ENCODE measurements at regions not wholly inside any gene's neighbourhood (a gene's known extent, or its start where the extent isn't known, plus 50 kb on each side); places are given as distances from the start of the nearest gene placed in this dataset.

DNA sequence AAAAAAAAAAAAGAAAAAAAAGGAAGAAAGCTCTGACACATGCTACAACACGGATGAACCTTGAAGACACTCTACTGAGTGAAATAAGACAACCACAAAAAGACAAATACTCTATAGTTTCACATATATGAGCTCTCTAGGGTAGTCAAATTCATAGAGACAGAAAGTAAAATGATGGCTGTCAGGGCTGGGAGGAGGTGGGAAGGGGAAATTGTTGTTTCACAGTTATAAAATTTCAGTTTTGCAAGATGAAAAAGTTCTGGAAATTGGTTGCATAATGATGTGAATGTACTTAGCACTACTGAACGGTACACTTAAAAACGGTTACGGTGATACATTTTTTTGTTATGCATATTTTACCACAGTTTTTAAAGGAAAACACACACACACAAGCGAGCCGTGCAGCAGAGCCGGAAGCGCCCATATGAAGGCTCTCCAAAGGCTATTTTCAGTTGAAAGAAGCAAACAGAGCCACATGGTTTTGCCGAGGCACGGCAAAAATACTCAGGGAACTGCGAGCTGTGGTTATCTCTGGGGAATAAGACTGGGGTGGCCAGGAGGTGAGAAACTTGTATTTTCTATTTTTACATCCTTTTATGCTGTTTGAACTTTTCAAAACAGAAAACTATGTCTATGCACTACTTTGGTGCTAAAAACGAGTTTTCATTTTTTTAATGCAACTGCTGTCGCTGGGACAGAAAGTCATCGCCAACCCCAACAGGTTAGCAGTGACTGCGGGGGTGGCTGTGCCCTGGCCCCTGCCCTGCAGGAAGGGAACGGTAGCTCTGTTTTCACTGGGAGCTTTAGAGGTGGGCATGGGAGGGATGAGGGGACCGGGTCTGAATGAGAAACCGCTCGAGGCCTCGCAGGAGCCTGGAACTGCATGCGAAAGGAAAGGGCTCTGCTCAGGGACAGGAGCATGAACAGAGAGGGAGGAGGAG lies 132.9 kb downstream of the OAT start:
- DNase-seq: no peak

DNA sequence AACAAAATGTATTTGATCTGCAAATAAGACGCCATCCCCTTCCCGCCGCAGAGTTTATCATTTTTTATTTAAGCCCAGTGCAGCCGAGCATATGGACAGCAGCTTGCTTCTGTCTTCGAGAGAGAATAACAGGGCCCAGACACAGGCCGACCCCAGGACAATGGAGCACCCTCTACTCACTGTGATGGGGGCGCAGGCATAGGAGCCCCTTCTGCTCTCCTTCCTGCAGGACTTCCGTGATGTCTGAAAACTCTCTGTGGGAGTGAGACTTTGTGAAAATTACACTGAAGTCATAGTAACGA lies 134.8 kb downstream of the OAT start:
- DNase-seq: no peak

GRCh38 chr10:124283215-124283948 lies 135.3 kb downstream of the OAT start:
- no peak for DNase-seq

DNA sequence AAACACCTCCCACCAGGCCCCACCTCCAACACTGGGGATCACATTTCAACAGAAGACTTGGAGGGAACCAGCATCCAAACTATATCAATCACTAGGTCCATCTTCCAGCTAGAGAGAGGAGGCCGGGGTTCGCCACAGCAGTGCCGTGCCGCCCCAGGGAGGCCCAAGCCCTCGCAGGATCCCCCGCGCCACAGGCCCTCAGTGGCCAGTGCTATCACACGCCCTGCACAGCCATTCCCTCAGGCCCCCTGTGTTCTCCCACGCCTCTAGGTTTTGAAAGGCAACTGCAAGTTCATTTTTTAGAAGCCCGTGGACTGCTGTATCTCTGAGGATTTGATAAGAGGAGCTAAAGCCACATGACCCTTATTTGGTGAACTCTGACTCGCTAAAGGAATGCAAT lies 136.4 kb downstream of the OAT start:
- no peak for DNase-seq

GRCh38 chr10:124281666-124282065 lies 137.1 kb downstream of the OAT start:
- DNase-seq: no peak

- DNase-seq: no peak
Measured at GRCh38 chr10:124280916-124281315, 137.8 kb downstream of the OAT start.

GRCh38 chr10:124279882-124280281 lies 138.8 kb downstream of the OAT start:
- no peak for DNase-seq

GRCh38 chr10:124279298-124279697 lies 139.4 kb downstream of the OAT start:
- DNase-seq: no peak

DNA sequence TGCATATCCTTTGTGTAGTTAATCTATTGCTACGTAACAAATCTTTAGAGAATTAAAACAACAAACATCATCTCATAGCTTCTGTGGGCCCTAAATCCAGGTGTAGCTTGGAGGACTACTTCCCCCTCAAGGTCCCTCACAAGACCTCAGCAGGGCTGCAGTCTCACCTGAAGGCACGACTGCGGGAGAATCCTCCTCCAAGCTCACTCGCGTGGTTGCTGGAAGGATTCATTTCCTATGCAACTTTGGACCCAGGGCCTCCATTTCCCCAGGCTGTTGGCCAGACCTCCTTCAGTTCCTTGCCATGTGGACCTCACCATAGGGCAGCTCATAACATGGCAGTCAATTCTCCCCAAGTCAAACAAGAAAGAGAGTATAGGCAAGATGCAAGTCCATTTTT lies 140.4 kb downstream of the OAT start:
- DNase-seq: no peak

DNA sequence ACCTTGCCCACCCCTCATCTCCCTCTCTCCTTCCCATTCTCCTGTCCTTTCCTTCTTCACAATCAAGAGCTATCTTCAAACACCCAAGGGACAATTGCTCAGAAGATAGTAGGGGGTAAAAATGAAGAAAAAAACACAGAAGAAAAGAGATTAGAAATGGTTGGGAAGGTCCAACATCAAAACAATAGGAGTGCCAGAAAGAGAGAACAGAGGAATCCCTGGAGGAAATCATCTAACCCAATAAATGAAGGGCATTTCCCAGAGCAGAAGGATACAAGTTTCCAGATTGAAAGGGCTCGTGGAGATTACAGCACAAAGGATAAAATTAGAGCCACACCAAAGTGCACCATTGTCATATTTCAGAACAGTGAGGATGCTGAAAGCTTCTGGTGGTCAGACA lies 145.6 kb downstream of the OAT start:
- no peak for DNase-seq

GRCh38 chr10:124271676-124272075 lies 147.0 kb downstream of the OAT start:
- DNase-seq: no peak

DNA sequence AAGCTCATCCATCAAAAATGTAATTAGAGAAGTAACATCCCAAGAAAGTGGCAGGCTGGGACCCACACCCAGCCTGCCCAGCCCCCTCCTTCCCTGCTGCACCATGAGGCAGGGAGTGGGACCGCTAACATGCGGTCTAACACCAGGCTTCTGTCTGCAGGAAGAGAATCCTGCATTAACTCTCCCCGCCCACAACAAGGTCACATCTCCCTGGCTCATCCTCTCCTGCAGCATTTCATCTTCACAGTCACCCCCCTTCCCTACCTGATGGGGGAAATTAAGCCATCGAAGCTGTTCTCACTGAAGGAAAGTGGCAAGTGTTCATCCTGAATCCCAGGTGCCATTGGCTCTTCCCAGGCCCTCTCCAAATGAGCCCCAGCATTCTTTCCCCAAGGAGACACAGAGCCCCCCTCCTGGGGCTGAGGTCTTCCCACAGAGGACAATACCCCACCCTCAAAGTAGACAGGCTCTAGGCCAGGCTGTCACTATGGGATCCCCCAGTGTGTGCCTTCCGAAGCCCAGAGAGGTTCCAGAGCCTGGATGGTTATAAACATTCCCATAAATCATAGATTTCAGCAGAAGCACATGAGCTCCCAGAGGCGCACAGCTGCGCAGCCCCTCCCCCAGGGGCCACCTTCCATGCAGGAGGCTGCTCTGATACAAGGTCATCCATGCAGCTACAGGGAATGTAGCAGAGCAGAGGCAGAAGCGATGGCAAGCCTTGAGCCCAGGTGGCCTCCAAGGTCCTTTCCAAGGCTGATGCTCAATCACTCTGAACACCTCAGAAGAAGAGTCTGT lies 148.0 kb downstream of the OAT start:
- DNase-seq: no peak

GRCh38 chr10:124268976-124269375 lies 149.7 kb downstream of the OAT start:
- DNase-seq: no peak

- DNase-seq: no peak
Measured at GRCh38 chr10:124267911-124268549, 150.7 kb downstream of the OAT start.

DNA sequence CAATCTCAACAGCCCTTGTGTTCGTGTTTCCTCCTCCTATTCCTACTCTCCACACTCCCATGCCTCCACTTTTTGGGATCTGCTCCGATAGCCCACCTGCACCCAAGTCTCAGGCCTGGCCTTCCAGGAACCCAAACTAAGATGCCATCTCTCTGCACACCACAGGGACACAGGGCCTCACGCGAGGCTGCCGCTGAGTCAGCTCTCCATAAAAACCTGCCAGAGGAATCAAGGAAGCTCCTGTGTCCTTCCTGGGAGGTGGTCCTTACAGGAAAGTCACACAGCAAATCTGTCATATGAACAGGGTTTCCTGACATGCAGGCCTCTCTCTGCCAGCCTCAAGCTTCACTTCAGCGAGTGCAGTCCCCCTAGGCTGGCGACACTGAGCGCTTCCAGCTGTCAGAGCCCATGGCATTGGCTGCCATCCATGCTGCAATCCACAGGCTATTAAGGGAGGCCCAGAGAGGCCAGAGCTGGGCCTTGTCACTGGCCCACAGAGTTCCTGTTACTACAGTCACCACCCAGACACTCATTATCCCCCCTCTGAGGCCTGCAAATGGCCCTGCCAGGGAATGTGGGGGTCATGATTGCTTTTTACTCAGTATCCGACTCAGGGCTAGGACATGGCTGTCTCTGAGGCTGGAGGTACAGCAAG lies 151.4 kb downstream of the OAT start:
- DNase-seq: peak; percentile 4

DNA sequence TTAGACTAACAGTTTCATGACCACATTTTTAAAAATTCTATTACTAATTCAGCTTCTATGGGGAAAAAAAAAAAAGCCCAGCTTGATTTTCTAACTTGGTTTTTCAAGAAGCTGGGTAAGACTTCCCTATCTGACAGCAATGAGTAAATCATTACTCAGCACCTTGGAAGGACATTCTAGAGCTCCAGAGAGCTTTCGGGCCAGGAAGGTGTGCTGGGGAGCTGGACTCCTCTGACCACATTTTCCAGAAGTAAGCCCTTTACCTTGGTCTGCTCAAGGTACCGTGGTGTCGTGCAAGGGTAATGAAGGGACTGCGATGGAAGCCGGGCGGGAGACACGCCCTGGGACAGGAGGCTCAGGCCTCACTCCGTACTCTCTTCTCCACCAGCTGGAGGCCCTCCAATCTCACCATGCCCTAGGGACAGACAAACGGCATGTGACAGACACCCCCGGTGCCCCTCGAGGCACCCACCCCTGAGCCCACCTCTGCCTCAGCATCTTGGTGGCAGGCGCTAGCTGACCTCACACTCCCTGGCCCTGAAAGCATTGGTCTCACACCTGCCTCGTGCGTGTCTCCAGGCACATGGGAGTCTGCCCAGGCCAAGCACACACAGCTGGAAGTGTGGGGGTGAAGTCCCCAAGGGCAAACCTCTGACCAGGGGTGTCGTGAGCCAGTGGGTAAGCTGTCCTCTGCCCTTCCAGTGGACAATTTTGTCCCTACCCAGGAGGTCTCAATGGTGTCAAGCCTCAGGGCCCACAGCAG lies 152.1 kb downstream of the OAT start:
- no peak for DNase-seq

DNA sequence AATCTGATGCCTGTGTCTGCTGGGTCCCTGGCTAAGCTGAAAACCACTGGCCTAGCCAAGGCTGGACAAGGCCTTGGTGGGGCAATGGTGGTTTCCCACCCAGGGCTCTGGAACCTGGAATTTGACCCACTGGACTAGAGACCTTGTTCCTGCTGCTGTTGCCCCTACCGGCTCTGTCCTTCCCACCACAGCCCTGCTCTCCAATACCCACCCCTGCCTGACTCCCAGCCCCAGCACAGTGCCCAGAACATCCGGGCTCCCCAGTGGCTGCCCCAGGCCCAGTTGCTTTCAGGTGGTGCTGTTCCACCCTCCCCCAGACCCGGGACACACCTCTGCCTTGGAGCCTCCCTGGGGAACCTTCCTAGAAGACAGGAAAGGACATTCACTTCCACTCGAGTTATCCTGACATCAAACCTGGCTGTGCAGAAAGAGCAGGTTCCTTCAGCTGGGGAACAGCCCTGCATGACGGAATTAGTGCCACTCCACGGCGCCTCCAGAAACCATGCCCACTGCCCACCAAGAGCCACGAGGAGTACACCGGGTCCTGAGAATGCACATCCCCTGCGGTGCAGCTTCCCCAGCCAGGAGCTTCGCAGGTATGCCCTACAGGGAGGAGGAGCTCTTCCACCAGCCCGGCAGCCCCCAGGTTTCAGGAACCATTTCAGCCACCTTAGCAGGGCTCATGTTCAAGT lies 152.8 kb downstream of the OAT start:
- no peak for DNase-seq

GRCh38 chr10:124265391-124265745 lies 153.4 kb downstream of the OAT start:
- no peak for DNase-seq

DNA sequence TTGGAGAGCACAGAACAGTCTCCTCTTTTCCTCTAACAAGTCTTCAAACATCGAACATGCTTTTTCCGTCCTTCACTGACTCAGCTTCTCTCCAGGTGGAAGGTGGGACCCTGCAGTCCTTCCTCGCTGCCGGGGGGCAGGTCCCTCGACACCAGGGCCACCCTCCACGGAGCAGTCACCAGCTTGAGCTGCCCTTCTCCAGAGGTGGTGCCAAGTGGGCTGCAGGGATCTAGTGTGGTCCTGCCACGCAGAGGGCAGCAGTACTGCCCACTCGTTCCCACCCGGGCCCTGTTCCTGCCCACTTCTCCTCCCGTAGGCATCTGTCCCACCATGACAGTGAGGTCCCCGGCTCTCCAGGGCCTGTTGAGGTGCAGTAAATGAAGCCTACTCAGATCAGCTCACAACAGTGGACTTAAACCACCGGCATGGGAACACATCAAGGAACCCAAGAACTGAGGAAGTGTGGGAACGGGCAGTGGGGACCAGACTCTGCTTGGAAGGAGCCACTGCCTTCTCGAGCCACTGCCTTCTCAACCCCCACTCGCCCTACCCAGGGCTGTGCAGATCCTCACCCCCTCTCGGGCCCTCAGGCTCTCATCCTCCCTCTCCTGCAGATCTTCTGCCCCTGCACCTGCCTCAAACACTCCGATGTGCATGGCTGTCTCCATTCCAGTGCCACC lies 153.9 kb downstream of the OAT start:
- no peak for DNase-seq

DNA sequence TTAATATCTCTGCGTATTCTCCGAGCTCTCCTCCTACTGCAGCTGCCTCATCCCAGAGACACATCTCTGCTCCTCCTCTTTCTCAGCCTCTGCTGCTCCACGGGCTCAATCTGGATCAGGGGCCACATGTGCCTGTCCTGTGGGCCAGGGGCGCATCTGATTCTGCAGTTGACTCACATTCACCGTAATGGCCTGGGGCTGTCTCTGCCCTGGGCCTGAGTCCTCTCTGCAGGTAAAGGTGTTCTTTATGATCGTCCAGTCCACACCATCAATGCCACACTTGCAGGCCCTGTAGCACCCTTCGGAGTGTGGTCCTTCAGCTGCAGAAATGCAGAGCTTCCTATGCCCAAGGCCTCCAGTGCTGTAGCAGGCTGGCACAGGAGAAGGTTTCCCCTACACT lies 154.5 kb downstream of the OAT start:
- DNase-seq: no peak

DNA sequence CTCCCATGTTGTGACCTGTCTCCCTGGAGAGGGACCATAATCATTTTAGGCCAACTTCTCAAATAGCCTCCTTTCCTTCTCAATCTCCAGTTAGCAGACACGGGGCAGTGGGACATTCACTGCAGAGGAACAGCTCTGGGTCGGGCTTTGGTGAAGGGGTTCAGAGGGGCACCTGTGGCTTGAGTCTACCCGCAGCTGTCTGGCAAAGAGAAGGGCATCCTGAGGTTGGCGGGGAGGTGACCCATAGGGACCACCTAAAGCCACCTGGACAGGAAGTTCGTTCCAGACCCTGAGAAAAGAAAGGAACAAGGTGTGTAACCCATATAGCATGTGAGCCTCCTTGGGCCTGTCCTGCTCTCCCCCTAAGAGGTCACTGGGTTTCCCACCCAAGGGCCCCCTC lies 155.0 kb downstream of the OAT start:
- no peak for DNase-seq

Measured in NCI-H1092 treated with DMSO at 0.1 percent for 48 hours (cell line).